ENCODE measurements at regions not wholly inside any gene's neighbourhood (a gene's known extent, or its start where the extent isn't known, plus 50 kb on each side); places are given as distances from the start of the nearest gene placed in this dataset.

GRCh38 chr22:41034706-41035105, 57.7 kb upstream of the EP300 start:
- ChIA-PET POLR2A (interaction anchor here (0.6 kb wide), 1 partner anchor 532 kb away, joined by 3 read pairs; no protein-coding TSS in a partner anchor), CTCF (interaction anchor here (1.0 to 1.7 kb wide), 3 partner anchors 10 to 32 kb away, joined by 3 to 4 read pairs (median 3); no protein-coding TSS in a partner anchor)
- WGBS (ENCODE audit: insufficient coverage, insufficient replicate concordance, low lambda C conversion rate, missing lambda C conversion rate) = 64% methylated on average over 2 of the region's 4 CpGs

GRCh38 chr22:41036924-41037323, 55.5 kb upstream of the EP300 start:
- POLR2A ChIA-PET = interaction anchor here (0.6 to 0.7 kb wide), 2 partner anchors 128 to 206 kb away, joined by 3 to 5 read pairs; no protein-coding TSS in a partner anchor

More at GRCh38 chr22:41034706-41035105, 57.7 kb upstream of the EP300 start:
- ChIA-PET SMC1A (ENCODE audit: uncharacterized antibody, unreplicated experiment) (no interaction called here), RAD21 (ENCODE audit: unreplicated experiment) (no interaction called here)
- FAIRE-seq (no peak), ATAC-seq (no peak), DNase-seq (ENCODE audit: low read depth, low spot score) (no peak)
- in situ Hi-C loops (cut with MboI) (no loop called here), intact Hi-C loops (cut with micrococcal nuclease; ENCODE audit: unreplicated experiment) (no loop called here)
- H3K27me3 ChIP-seq (replicated peaks in 1 of 2; ENCODE audit: control insufficient read depth in 2 of 2, insufficient read depth in 2 of 2, low read length in 1 of 2) = no peaks in the 10 kb centered on the region
- H3K36me3 ChIP-seq (ENCODE audit: control insufficient read depth in 2 of 2, insufficient read depth in 2 of 2, low read length in 1 of 2) = no peaks in the 10 kb centered on the region
- no peaks in the 10 kb centered on the region for H3K79me2 ChIP-seq (ENCODE audit: control insufficient read depth, insufficient read depth, low read length)
- H3K4me3 ChIP-seq = no peak overlapping the region
- no peak for TF ChIP-seq IRF5 (IDR thresholded peaks at IDR 0.05; ENCODE audit: borderline replicate concordance)
- H3K9me3 ChIP-seq (replicated peaks; ENCODE audit: control insufficient read depth, insufficient read depth, low read length) = no peaks in the 10 kb centered on the region
- H3K4me1 ChIP-seq (ENCODE audit: control insufficient read depth, insufficient read depth, low read length) = no peaks in the 10 kb centered on the region
- H3K4me2 ChIP-seq (ENCODE audit: control insufficient read depth, insufficient read depth) = no peak overlapping the region
- H3K9ac ChIP-seq (ENCODE audit: control insufficient read depth, insufficient read depth, low read length) = no peak overlapping the region
- H3K27ac ChIP-seq (ENCODE audit: control insufficient read depth, insufficient read depth) = no peak overlapping the region
- no peaks in the 10 kb centered on the region for H4K20me1 ChIP-seq (ENCODE audit: control insufficient read depth, insufficient read depth)
- H2AFZ ChIP-seq (ENCODE audit: control insufficient read depth, low read depth, low read length) = no peak overlapping the region
- BruUV-seq (replicated peaks) = no TSS peak

More at GRCh38 chr22:41036924-41037323, 55.5 kb upstream of the EP300 start:
- ChIA-PET CTCF (no interaction called here), SMC1A (ENCODE audit: uncharacterized antibody, unreplicated experiment) (no interaction called here), RAD21 (ENCODE audit: unreplicated experiment) (interaction anchor here (0.6 kb wide), 1 partner anchor 1665 kb away, joined by 3 read pairs; no protein-coding TSS in a partner anchor)
- in situ Hi-C loops (cut with MboI) = no loop called here
- Histone ChIP-seq H4K20me1 (ENCODE audit: control insufficient read depth, insufficient read depth) (no peaks in the 10 kb centered on the region), H3K36me3 (ENCODE audit: control insufficient read depth in 2 of 2, insufficient read depth in 2 of 2, low read length in 1 of 2) (no peaks in the 10 kb centered on the region), H3K79me2 (ENCODE audit: control insufficient read depth, insufficient read depth, low read length) (no peaks in the 10 kb centered on the region), H3K9me3 (replicated peaks; ENCODE audit: control insufficient read depth, insufficient read depth, low read length) (no peaks in the 10 kb centered on the region), H3K4me3 (no peak overlapping the region), H3K27ac (ENCODE audit: control insufficient read depth, insufficient read depth) (no peak overlapping the region), H3K4me2 (ENCODE audit: control insufficient read depth, insufficient read depth) (no peak overlapping the region), H2AFZ (ENCODE audit: control insufficient read depth, low read depth, low read length) (no peak overlapping the region), H3K9ac (ENCODE audit: control insufficient read depth, insufficient read depth, low read length) (no peak overlapping the region), H3K27me3 (replicated peaks in 1 of 2; ENCODE audit: control insufficient read depth in 2 of 2, insufficient read depth in 2 of 2, low read length in 1 of 2) (no peaks in the 10 kb centered on the region), H3K4me1 (ENCODE audit: control insufficient read depth, insufficient read depth, low read length) (no peaks in the 10 kb centered on the region)
- ATAC-seq = no peak
- DNase-seq (ENCODE audit: low read depth, low spot score) = no peak
- no TSS peak for BruUV-seq (replicated peaks)
- WGBS (ENCODE audit: insufficient coverage, insufficient replicate concordance, low lambda C conversion rate, missing lambda C conversion rate) = 52% methylated on average over 7 of the region's 7 CpGs
- TF ChIP-seq E4F1 (IDR thresholded peaks at IDR 0.05; ENCODE audit: borderline replicate concordance, partially characterized antibody) (no peak), RBBP5 (conservative IDR thresholded peaks at IDR 0.05) (no peak), CBFB (IDR thresholded peaks at IDR 0.05; ENCODE audit: low read depth) (no peak)
- FAIRE-seq = no peak
- intact Hi-C loops (cut with micrococcal nuclease; ENCODE audit: unreplicated experiment) = no loop called here
